ENCODE measurements at regions not wholly inside any gene's neighbourhood (a gene's known extent, or its start where the extent isn't known, plus 50 kb on each side); places are given as distances from the start of the nearest gene placed in this dataset.
A peak's percentile ranks its signal among the peaks of the same experiment; 100 is the strongest.

DNA sequence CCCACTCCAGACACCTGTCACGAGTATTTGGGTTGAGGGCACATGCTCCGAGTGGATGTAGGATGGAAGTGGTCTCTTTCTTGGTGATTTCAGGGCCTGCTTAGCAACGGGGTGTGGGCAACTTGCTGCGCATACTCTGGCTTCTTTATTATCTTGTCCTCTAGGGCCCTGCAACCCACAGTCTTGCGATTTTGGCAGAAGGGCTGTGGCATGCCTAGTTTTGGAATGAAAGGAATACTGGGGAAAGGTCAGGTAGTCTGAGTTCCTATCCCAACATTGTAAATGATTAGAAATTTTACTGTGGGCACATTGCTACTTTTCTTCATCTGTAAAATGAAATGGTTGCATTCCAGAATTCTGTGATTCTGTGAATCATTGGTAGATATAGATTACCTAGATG lies 74.3 kb downstream of the ACTBL2 start:
- DNase-seq (no peak), ATAC-seq (no peak)
- Mint-ChIP-seq H3K9me3 (no peaks in the 10 kb centered on the region), H3K4me3 (no peak overlapping the region), H3K4me1 (ENCODE audit: low read depth) (no peaks in the 10 kb centered on the region), H3K36me3 (ENCODE audit: insufficient read depth) (no peaks in the 10 kb centered on the region), H3K27me3 (ENCODE audit: low read depth) (peaks cover 4% of the 10 kb centered on the region)

DNA sequence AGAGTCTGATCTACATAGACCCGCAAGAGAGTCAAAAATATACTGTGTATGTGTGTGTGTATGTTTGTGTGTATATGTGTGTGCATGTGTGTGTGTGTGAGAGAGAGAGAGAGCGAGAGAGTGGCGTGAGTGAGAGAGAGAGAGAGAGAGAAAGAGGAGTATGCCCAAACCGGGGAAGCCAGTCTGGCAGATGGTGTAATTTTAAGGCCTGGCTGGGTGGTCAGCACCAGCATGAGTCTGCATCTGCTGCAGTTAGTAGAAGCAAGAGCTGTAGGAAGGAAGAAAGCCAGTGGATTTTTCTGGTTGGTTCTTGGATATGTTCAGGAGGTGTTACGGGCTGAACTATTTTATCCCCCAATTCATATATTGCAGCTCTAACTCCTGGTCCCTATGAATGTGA lies 75.2 kb downstream of the ACTBL2 start:
- no peaks in the 10 kb centered on the region for H3K36me3 Mint-ChIP-seq (ENCODE audit: insufficient read depth)
- no peak for DNase-seq
- H3K4me3 Mint-ChIP-seq: no peak overlapping the region
- no peak for ATAC-seq
- no peaks in the 10 kb centered on the region for H3K4me1 Mint-ChIP-seq (ENCODE audit: low read depth)
- no peaks in the 10 kb centered on the region for H3K9me3 Mint-ChIP-seq
- H3K27me3 Mint-ChIP-seq (ENCODE audit: low read depth): peaks cover 4% of the 10 kb centered on the region

DNA sequence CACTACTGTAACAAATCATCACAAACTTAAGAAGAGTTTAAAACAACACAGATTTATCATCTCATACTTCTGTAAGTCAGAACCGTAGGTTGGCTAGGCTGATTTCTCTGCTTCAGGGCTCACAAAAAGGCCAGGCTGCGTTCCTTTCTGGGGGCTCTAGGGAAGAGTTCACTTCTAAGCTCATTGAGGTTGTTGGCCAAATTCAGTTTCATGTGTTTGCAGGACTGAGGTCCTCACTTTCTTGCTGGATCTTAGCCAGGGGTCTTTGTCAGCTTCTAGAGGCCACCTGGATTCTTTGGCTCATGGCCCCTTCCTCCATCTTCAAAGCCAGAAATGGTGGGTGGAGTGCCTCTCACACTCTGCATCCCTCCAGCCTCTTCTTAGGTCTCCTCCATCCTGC lies 76.0 kb downstream of the ACTBL2 start:
- ATAC-seq (no peak), DNase-seq (no peak)
- H3K4me3 Mint-ChIP-seq: no peak overlapping the region
- H3K27me3 Mint-ChIP-seq (ENCODE audit: low read depth): peaks cover 4% of the 10 kb centered on the region
- H3K4me1 Mint-ChIP-seq (ENCODE audit: low read depth): no peaks in the 10 kb centered on the region
- H3K9me3 Mint-ChIP-seq: no peaks in the 10 kb centered on the region
- no peaks in the 10 kb centered on the region for H3K36me3 Mint-ChIP-seq (ENCODE audit: insufficient read depth)

DNA sequence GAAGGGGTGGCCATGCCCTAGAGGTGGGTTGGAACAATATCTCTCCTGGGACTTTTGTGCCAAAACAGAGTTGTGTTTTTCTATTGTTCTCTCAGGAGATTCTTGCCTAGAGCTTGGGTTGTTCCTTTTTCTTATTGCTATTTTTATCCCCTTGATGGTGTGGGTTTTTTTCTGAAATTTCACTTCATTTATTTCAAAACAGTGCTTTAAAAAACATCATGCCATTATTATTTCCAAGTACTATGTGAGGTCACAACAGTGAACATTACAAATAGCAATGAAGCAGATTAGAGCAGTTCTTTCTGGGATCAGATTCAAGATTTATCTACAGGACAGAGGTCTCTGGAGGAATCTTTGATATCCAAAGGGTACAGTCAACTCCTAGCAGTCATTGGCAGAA lies 76.6 kb downstream of the ACTBL2 start:
- Mint-ChIP-seq H3K27me3 (ENCODE audit: low read depth) (peaks cover 4% of the 10 kb centered on the region), H3K36me3 (ENCODE audit: insufficient read depth) (no peaks in the 10 kb centered on the region), H3K9me3 (no peaks in the 10 kb centered on the region), H3K4me1 (ENCODE audit: low read depth) (no peaks in the 10 kb centered on the region), H3K4me3 (no peak overlapping the region)
- DNase-seq: no peak
- no peak for ATAC-seq

DNA sequence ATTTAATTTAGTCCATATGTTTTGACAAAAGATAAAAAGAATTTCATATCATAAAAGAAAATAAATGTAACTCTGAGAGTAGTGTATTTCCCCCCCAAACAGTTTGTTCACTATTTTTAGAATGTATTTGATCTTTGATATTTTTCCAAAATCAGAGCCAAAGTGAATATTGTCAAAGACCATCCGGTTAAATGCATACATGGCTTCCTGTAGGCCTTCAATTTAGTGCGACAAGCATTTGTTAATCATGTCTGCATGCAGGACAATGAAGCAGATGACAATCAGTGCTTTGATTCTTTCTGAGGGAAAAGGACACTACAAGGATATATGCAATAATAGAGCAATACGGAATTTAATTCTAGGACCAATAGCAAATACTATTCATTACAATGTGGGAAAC lies 79.8 kb downstream of the ACTBL2 start:
- Mint-ChIP-seq H3K4me1 (ENCODE audit: low read depth) (no peaks in the 10 kb centered on the region), H3K9me3 (no peaks in the 10 kb centered on the region), H3K4me3 (no peak overlapping the region), H3K36me3 (ENCODE audit: insufficient read depth) (no peaks in the 10 kb centered on the region), H3K27me3 (ENCODE audit: low read depth) (peaks cover 4% of the 10 kb centered on the region)
- ATAC-seq (no peak), DNase-seq (no peak)

DNA sequence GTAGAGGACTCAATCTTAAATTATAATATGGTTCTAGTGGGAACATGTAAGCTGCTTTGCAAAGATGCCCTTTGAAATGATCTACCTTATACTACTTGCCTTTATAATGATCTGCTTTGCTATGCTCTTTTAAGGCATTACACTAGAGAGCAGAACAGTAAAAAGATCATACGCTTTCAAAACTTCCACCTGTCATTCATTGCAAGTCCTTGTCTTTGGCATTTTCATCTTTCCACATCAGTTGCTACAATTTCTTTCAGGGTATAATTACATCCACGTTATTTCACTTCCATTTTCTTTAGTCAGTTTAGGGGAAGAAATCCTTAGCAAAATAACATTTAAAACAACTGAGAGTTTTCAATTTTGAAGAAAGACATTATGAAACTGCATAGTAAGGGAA lies 80.3 kb downstream of the ACTBL2 start:
- Mint-ChIP-seq H3K4me3 (no peak overlapping the region), H3K9me3 (no peaks in the 10 kb centered on the region), H3K36me3 (ENCODE audit: insufficient read depth) (no peaks in the 10 kb centered on the region), H3K27me3 (ENCODE audit: low read depth) (peaks cover 4% of the 10 kb centered on the region), H3K4me1 (ENCODE audit: low read depth) (no peaks in the 10 kb centered on the region)
- DNase-seq (no peak), ATAC-seq (no peak)

DNA sequence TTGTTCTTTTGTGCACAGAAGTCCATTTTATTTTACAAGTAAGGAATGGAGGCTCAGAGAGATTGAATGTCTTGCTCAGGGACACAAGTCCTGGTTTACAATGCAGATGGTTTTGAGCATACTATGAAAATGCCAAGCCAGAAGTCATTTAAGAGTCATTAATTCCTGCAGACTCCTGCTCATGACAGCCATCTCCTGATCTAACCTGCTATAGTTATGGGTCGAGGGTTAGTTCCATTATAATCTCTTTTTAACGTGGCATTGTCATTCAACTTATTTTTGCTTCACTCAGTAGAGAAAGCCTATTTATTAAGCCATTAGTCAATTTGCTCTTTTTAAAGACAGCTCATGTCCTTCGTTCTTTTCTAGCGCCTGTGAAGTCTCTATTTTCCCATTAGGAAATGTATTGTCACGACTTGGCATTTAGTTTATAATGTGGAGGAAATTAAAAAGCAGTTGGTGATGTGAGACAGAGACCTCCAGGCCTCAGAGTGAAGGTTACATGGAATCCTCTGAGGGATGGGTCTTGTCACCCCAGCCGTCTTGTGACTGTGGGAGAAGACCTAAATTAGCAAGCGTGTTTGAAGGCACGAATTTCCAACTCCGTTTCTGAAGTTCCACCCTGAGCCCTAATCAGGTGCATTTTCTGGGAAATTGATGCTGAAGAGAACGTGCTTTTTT lies 84.1 kb downstream of the ACTBL2 start:
- ATAC-seq (no peak), DNase-seq (no peak)
- peaks cover under 1% of the 10 kb centered on the region for H3K27me3 Mint-ChIP-seq (ENCODE audit: low read depth)
- no peak overlapping the region for H3K4me3 Mint-ChIP-seq
- H3K9me3 Mint-ChIP-seq: no peaks in the 10 kb centered on the region
- no peaks in the 10 kb centered on the region for H3K36me3 Mint-ChIP-seq (ENCODE audit: insufficient read depth)
- no peaks in the 10 kb centered on the region for H3K4me1 Mint-ChIP-seq (ENCODE audit: low read depth)

DNA sequence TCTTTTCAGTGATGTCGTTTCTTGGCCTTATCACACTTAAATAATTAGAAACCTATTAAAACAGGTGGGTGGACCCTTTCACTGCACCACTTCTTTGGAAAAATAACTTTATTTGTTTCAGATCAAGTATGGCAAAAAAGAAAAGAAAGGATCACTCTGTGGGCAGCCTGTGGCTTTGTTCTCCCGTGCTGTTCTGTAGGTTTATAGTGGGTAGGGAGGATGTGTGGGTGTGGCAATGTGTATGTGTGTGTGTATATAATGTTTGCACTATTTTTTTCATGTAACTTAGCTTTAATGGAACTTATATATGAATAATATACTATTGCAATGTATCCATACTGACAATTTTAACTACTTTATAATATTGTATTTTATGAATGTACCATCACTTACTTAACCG lies 85.9 kb downstream of the ACTBL2 start:
- Mint-ChIP-seq H3K4me1 (ENCODE audit: low read depth) (no peaks in the 10 kb centered on the region), H3K36me3 (ENCODE audit: insufficient read depth) (no peaks in the 10 kb centered on the region)
- ATAC-seq: no peak

DNA sequence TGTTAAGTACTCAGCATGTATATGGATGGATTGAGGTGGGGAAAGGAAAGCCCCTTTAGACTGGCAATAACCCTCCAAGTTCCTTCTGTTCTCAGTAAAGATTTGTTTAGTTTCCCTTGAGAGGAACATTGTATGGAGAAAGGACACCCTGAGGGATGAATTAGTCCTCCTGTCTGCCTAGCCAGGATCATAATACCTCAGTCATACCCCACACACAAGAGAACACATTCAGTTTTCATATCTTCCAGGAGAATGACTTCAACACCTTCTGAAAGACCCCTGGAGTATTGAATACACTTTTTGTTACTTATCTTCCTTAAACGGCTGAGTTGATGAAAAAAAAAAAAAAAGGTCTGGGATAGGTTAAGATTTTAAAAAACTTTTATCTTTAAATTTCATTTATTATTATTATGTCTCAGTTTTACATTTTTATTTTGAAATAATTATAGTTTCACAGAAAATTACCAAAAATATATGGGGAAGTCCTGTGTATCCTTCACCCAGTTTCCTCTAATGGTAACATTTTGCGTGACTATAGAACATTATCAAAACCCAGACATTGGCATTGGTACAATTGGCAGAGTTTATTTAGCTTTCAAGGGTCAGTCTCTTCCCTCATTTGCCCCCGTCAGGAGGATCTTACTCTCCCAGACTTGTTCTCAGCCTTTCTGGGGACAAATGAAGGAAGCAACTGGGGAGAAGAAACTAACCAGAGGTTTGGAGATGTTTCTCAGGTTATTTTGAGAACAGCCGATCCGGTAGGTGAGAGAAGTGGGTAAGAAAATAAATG lies 88.0 kb downstream of the ACTBL2 start:
- ATAC-seq (no peak), DNase-seq (no peak)
- H3K4me3 Mint-ChIP-seq: no peak overlapping the region
- H3K36me3 Mint-ChIP-seq (ENCODE audit: insufficient read depth): no peaks in the 10 kb centered on the region
- H3K4me1 Mint-ChIP-seq (ENCODE audit: low read depth): no peaks in the 10 kb centered on the region
- peaks cover 12% of the 10 kb centered on the region for H3K9me3 Mint-ChIP-seq
- H3K27me3 Mint-ChIP-seq (ENCODE audit: low read depth): peaks cover 3% of the 10 kb centered on the region

More for the DNA sequence above, 85.9 kb downstream of the ACTBL2 start:
- H3K4me3 Mint-ChIP-seq: no peak overlapping the region
- H3K27me3 Mint-ChIP-seq (ENCODE audit: low read depth): peaks cover 3% of the 10 kb centered on the region
- no peak for DNase-seq
- peaks cover 7% of the 10 kb centered on the region for H3K9me3 Mint-ChIP-seq

DNA sequence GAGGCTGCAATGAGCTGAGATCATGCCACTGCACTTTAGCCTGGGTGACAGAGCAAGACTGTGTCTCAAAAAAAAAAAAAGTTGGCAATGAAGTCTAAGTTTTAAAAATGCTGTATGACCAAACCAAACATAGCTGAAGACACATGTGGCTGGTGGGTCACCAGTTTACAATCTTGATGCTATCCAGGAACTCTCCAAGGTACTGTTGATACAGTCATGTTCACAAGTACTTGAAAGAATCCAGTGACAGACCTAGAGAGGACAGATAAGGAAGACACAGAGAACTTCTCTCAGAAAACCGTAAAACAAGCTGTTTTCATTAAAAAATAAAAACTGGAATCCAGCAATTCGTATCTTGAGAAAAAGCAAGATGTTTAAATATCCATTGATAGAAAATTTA lies 95.7 kb downstream of the ACTBL2 start:
- H3K36me3 Mint-ChIP-seq (ENCODE audit: insufficient read depth): no peaks in the 10 kb centered on the region
- H3K4me3 Mint-ChIP-seq: no peak overlapping the region
- no peak for ATAC-seq

DNA sequence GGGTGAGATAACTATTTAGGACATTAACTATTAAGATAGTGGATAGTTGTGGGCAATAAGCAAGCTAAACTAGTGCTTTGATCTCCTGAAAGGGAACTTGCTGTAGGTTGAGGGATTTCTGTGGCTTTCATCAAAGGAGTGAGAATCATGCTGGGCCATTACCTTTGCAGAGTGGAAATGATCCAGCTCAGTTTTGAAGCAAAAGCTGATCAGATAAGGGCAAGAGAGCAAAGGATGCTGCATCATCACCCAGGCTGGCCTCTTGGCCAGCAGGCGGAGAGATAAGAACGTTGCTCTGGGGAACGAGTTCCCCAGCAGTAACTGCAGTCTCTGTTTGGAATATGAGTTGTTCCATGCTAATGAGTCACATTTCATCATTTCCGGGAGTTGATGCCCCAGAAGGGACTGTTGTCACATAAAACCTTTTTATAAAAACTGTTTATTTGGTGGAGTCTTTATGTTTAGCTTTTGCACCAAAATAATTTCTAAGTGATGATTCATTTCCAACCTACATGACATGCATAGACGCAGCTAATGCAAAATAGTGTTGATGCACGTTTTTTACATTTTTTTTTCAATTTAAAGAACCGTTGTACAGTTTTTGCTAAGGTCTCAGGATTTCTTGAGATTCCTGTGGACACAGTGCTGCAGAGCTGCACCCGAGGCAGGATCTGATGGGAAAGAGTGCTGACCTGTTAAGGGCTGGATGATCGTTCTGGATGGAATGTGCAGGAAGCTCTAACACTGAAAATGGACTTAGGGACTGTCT lies 99.3 kb downstream of the ACTBL2 start:
- H3K27me3 Mint-ChIP-seq (ENCODE audit: low read depth): peaks cover 8% of the 10 kb centered on the region
- H3K9me3 Mint-ChIP-seq: no peaks in the 10 kb centered on the region
- no peak for DNase-seq
- peaks cover 10% of the 10 kb centered on the region for H3K4me1 Mint-ChIP-seq (ENCODE audit: low read depth)
- peak; percentile 78 to 96 for ATAC-seq
- H3K36me3 Mint-ChIP-seq (ENCODE audit: insufficient read depth): no peaks in the 10 kb centered on the region
- no peak overlapping the region for H3K4me3 Mint-ChIP-seq

More for the DNA sequence above, 95.7 kb downstream of the ACTBL2 start:
- Mint-ChIP-seq H3K27me3 (ENCODE audit: low read depth) (peaks cover 5% of the 10 kb centered on the region), H3K4me1 (ENCODE audit: low read depth) (peaks cover 10% of the 10 kb centered on the region), H3K9me3 (peaks cover 6% of the 10 kb centered on the region)
- DNase-seq: no peak

DNA sequence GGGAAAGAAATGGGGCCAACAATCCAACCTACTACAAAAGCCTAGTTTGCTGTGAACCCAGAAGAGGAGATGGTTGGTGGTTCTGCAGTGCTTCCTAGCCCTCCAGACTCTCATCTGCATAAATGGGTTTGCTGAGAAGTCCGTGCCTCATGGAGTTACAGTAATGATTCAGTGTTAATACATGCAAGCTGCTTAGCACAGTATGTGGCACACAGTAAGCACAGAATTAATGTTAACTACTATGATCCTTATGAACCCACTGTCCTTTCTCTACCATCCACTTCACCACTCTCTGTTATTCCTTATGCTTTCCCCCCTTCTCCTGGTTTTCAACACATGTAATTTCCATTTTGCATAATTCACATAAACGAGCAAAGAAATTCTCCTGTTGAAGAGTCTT lies 100.0 kb downstream of the ACTBL2 start:
- Mint-ChIP-seq H3K9me3 (no peaks in the 10 kb centered on the region), H3K36me3 (ENCODE audit: insufficient read depth) (no peaks in the 10 kb centered on the region), H3K4me3 (no peak overlapping the region), H3K27me3 (ENCODE audit: low read depth) (peaks cover 8% of the 10 kb centered on the region), H3K4me1 (ENCODE audit: low read depth) (peaks cover 10% of the 10 kb centered on the region)
- DNase-seq (no peak), ATAC-seq (peak in 1 of 2 donors; percentile 25)

DNA sequence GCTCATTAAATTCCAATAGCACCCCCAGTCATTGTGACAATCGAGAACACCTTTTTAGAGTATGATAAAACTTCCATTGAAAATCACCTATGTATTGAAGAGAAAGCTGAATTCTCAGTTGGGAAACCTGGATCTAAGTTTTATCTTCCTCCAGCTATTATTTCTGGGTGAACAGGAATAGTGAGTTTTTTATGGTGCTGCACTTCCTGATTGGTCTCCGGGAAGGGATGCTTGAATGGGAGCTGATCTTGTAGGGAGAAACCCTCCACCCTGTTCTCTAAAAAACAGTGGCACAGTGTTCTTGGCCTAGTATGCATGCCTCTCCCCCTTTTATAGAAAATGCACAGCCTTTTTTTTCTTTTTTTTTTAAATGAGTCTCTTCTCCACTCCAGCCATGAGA lies 112.2 kb downstream of the ACTBL2 start:
- Mint-ChIP-seq H3K4me3 (no peak overlapping the region), H3K9me3 (no peaks in the 10 kb centered on the region), H3K27me3 (ENCODE audit: low read depth) (no peaks in the 10 kb centered on the region), H3K4me1 (ENCODE audit: low read depth) (no peaks in the 10 kb centered on the region), H3K36me3 (ENCODE audit: insufficient read depth) (no peaks in the 10 kb centered on the region)
- ATAC-seq (no peak), DNase-seq (no peak)

DNA sequence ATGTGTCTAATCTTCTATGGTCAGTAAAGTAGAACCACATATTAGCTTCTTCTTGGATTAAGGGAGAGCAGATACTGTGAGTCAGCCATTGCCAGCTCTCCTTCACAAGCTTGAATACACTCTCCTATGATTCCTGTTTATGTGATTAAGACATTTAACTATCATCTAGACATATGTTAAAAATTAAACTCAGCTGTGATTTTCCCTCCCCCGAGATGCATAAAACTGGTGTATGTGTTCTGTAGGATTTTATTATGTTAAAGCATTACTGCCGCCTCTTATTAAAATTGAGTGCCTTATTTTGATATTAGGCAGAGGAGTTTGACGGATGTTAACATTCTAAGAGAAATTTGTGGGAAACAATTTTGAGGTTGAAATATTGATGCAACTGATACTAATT lies 114.6 kb downstream of the ACTBL2 start:
- H3K9me3 Mint-ChIP-seq: no peaks in the 10 kb centered on the region
- no peak overlapping the region for H3K4me3 Mint-ChIP-seq
- H3K36me3 Mint-ChIP-seq (ENCODE audit: insufficient read depth): no peaks in the 10 kb centered on the region
- H3K27me3 Mint-ChIP-seq (ENCODE audit: low read depth): peaks cover 2% of the 10 kb centered on the region
- DNase-seq (no peak), ATAC-seq (no peak)
- H3K4me1 Mint-ChIP-seq (ENCODE audit: low read depth): no peaks in the 10 kb centered on the region

DNA sequence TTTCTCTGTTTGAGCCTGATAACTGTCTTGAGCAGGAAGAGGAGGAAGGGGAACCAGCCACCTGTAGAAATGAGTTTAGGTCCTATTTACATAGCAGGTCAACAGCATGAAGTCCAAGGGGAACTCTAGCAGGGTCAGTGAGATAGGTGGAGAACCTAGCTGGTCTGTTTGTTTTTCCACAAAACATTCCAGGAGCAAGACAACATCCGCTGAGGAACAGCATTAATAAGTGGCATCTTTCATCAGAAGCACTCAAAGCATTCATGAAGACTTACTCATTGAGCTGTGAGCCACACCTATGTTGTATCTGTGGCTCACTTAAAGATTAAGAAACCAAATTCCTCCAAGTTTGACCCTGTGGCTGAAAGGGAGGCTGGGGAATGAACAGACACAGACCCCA lies 115.9 kb downstream of the ACTBL2 start:
- no peaks in the 10 kb centered on the region for H3K4me1 Mint-ChIP-seq (ENCODE audit: low read depth)

More for the DNA sequence above, 115.9 kb downstream of the ACTBL2 start:
- DNase-seq (no peak), ATAC-seq (no peak)
- no peak overlapping the region for H3K4me3 Mint-ChIP-seq
- peaks cover 2% of the 10 kb centered on the region for H3K27me3 Mint-ChIP-seq (ENCODE audit: low read depth)
- H3K36me3 Mint-ChIP-seq (ENCODE audit: insufficient read depth): no peaks in the 10 kb centered on the region
- no peaks in the 10 kb centered on the region for H3K9me3 Mint-ChIP-seq

Data from activated T-cell treated with anti-CD3 and anti-CD28 coated beads, Interleukin-2, amount 50 U/mL, for 4 hours (primary cell).